Right ventricle myocardium superior (tissue), 1 donor: ENCODE measurements at regions not wholly inside any gene's neighbourhood (a gene's known extent, or its start where the extent isn't known, plus 50 kb on each side); places are given as distances from the start of the nearest gene placed in this dataset.

Experiments used
- ATAC-seq: fragments of 200-7000 bp; cut with Tn5 transposase; one replicate; pipeline ENCODE4 v1.9.1; 2020; ENCODE audit warnings: mild to moderate bottlenecking; ENCODE audit not compliant: poor library complexity
- DNase-seq: peaks from one replicate; pipeline ENCODE4 v3.0.0-alpha.2; 2020
- intact Hi-C: fragments of 100-400 bp; cut with DNase I; formaldehyde crosslinking; loops from one replicate; pipeline ENCODE4 v1.11.2; 2022
- donor health status: DM: no; HTN: yes; CAD: no; lungs with severe emphysema.

DNA sequence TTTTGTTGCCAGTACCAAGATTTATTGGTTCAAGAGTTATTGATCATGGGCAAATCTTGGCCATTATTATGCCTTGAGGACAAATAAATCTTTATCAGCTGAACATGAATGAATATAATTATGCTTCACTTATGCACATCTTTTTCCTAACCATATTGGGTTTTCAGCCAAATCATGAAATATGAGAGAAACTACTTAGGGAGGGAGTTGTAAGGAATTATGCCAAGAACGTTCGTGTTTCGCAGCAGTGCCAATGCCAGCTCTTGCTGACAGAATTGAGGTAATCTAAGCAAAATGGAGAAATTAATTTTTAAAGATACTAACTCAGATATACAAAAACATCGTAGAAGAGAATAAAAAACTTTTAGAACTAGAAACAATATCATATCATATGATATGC, 301.1 kb upstream of the SASH1 start:
- ATAC-seq (no peak), DNase-seq (no peak)
- intact Hi-C loops = no loop called here

- ATAC-seq (no peak), DNase-seq (no peak)
- intact Hi-C loops = no loop called here
These were observed 300.1 kb upstream of the SASH1 start for GRCh38 chr6:148042536-148042935.

GRCh38 chr6:148044261-148044751, 298.3 kb upstream of the SASH1 start:
- ATAC-seq (no peak), DNase-seq (no peak)
- intact Hi-C loops = no loop called here

DNA sequence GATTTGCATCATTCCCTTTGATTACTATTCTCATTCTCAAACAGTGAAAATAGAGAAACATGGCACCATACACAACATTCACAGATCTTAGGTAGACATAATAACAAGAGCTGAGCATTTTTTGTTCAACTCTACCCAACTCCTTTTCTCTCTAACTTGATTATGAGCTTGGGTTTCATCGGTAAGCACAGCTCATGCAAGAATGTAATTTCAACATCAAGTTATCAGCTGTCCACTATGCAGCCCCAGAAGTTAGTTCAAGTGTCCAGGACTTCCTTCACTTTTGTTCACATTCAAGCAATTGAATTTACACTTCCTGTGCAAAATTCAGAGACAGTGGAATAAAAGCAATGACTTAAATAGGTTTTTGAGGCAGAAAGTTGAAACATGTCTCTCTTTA, 297.7 kb upstream of the SASH1 start:
- ATAC-seq (no peak), DNase-seq (no peak)
- intact Hi-C loops = no loop called here

DNA sequence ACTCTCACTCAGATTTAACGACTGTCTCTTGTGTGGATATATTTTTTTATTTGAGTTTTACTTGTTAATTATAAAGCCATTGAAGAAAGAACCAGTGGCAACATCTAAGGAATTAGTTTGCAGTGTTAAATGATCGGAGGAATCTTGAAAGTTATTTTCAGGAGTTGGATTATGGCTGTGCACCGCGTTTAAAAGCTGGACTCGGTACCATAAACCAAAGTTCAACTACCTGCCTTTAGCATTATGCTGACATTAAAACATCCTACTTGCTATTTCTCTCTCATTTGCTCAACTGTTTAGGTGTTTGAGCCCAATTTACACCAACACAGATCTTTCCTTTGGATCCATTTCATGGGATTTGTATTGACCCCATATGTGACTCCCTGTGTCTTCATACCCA, 289.4 kb upstream of the SASH1 start:
- ATAC-seq = no peak
- intact Hi-C loops = no loop called here
- no peak for DNase-seq

DNA sequence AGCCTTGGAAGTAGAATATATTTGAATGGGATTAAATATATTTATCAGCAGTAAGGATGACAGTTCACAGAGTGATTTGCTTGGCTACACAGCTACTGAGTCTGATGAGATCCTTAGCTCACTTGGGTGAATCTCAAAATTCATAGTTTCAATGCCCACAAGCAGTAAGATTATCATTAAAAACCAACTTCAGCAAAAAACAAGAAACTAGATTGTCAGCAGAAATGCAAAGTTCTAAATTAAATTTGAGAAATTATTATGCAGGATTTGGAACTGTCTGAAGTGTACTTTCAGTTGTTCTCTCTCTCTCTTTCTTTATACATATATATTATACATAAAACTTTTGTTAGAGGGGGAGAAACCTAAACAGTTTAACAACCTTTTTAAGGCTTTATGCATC, 288.8 kb upstream of the SASH1 start:
- ATAC-seq = no peak
- intact Hi-C loops = no loop called here
- DNase-seq = no peak

DNA sequence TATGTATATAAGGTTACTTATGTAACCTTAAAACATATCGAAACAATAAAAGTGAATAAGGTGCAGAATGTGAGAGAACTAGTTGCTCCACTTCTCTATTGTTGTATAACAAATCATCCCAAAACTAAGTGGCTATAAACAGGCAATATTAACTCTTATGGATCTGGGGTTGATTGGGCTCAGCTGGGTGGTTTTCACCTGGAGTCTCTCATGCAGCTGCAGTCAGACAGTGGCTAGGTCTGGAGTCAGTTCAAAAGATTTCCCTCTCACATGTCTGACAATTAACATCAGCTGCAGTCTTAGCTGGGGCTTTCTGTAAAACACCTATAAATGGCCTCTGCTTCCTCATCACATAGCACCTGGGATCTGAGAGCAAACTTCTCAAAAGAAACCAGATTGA, 288.4 kb upstream of the SASH1 start:
- intact Hi-C loops = no loop called here
- DNase-seq (no peak), ATAC-seq (no peak)

DNA sequence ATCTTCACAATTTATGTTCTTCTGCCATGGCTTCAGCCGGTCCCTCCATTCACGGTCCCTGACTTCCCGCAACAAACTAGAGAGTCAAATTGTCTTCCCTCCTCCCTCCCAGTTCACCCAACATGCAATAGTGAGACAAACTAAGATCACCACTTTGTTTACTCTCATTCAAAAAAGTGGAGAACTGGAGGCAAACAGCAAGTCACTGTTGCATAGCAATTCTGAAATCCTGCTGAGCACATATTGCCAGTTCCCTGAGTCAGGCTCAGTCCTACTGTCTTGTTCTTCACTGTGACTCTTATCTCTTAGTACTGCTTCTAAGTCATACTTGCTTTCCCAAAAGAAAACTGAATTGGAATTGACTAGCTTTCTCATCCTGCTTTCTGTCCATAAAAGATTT, 287.2 kb upstream of the SASH1 start:
- ATAC-seq = no peak
- DNase-seq = no peak
- intact Hi-C loops = no loop called here

- intact Hi-C loops = no loop called here
- no peak for ATAC-seq
- no peak for DNase-seq
These were observed 282.8 kb upstream of the SASH1 start for GRCh38 chr6:148059869-148060268.

GRCh38 chr6:148064406-148065134, 278.1 kb upstream of the SASH1 start:
- ATAC-seq = no peak
- DNase-seq = no peak
- intact Hi-C loops = no loop called here

GRCh38 chr6:148068437-148069061, 274.1 kb upstream of the SASH1 start:
- ATAC-seq (no peak), DNase-seq (no peak)
- intact Hi-C loops = no loop called here

- intact Hi-C loops = no loop called here
- ATAC-seq (no peak), DNase-seq (no peak)
These were observed 273.4 kb upstream of the SASH1 start for GRCh38 chr6:148069256-148069655.

GRCh38 chr6:148074291-148074690, 268.3 kb upstream of the SASH1 start:
- ATAC-seq = no peak
- intact Hi-C loops = no loop called here
- no peak for DNase-seq

- intact Hi-C loops = no loop called here
- ATAC-seq (no peak), DNase-seq (no peak)
These were observed 267.9 kb upstream of the SASH1 start for GRCh38 chr6:148074738-148075137.

DNA sequence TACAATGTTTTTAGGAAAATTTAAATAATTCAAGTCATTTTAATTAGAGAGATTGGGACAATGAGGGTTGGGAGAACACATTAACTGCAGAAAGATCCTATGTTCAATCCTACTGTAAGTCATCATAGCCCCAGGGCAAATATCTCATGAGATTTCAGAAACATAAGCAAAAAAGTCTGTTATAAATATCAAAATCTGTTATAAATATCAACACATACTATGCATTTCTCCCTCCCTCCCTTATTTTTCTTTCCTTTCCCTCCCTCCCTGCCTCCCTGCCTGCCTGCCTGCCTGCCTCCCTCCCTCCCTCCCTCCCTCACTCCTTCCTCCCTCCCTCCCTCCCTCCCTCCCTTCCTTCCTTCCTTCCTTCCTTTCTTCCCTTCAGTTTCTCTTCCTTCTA, 267.3 kb upstream of the SASH1 start:
- intact Hi-C loops = no loop called here
- ATAC-seq = no peak
- no peak for DNase-seq

DNA sequence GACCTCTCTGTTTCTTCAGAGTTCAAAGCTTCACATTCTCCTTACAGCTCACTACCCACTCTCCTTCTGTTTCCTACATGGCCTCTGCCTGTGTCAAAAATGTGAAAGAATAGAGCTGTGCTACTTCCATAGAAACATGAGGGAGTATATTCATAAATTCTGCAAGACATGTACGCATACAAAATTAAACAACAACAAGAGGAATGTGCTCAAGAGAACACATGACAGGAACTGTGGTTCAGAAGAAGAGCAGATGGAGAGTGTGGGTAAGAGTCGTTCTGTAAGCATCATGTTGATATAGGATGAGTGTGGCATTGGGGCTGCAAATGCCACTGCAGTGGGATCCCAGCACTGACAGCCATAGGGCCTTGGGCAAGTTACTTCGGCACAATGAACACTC, 266.6 kb upstream of the SASH1 start:
- no peak for DNase-seq
- intact Hi-C loops = no loop called here
- no peak for ATAC-seq

GRCh38 chr6:148080315-148080714, 262.3 kb upstream of the SASH1 start:
- ATAC-seq (no peak), DNase-seq (no peak)
- intact Hi-C loops = no loop called here

- ATAC-seq = no peak
- intact Hi-C loops = no loop called here
These were observed 261.6 kb upstream of the SASH1 start for GRCh38 chr6:148081076-148081475.

DNA sequence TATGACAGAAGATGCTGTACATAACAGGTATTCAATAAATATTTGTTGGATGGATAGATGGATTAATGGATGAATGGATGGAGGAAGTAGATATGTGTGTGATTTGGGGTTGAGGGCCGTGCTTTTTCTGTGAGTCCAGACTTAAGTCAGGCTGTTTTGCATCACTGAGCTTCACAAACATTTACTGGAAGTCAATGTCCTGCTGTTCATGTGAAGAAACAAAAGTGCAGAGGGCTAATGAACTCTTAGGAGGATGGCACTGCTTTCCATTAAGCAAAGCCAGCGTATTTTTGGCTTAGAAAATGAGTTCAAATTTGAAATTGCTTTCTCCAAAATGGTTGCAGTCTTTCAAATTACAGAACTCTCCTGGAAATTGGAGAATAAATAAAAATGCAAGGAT, 260.6 kb upstream of the SASH1 start:
- DNase-seq (no peak), ATAC-seq (no peak)
- intact Hi-C loops = no loop called here

More at GRCh38 chr6:148081076-148081475, 261.6 kb upstream of the SASH1 start:
- DNase-seq = no peak

- ATAC-seq (no peak), DNase-seq (no peak)
- intact Hi-C loops = no loop called here
These were observed 259.9 kb upstream of the SASH1 start for GRCh38 chr6:148082696-148083095.
